Keratinocyte (primary cell): ENCODE measurements at regions not wholly inside any gene's neighbourhood (a gene's known extent, or its start where the extent isn't known, plus 50 kb on each side); places are given as distances from the start of the nearest gene placed in this dataset.

Experiments
- DNase-seq: peaks from one replicate; pipeline ENCODE4 v3.0.0-alpha.2; 2011; ENCODE audit warnings: low read depth, missing footprints, low spot score
- FAIRE-seq: peaks from 2 replicates; lab custom pipeline; 2011; peaks lifted over from hg19 to GRCh38; lab: Jason Lieb, UNC
- H2AFZ ChIP-seq: 2 replicates; pipeline ENCODE4 v1.6.0; 2012; ENCODE audit warnings: low read length, control low read depth, inconsistent platforms; ENCODE audit not compliant: control insufficient read depth
- H3K27ac ChIP-seq: 2 replicates; pipeline ENCODE4 v1.5.1; 2011; ENCODE audit warnings: low read length; ENCODE audit not compliant: control insufficient read depth, insufficient read depth
- H3K27me3 ChIP-seq: 3 replicates; pipeline ENCODE4 v1.6.0; 2011; ENCODE audit warnings: low read length; ENCODE audit not compliant: control insufficient read depth, insufficient read depth; ENCODE audit errors: extremely low read depth
- H3K36me3 ChIP-seq, 2 experiments: 2 replicates in 1 of 2; 3 replicates in 1 of 2; pipeline ENCODE4 v1.5.1; 2011; ENCODE audit warnings: low read length in 2 of 2, mild to moderate bottlenecking in 1 of 2; ENCODE audit not compliant: control insufficient read depth in 2 of 2, insufficient read depth in 2 of 2; ENCODE audit errors: extremely low read depth in 1 of 2
- H3K4me1 ChIP-seq: 3 replicates; pipeline ENCODE4 v1.5.1; 2011; ENCODE audit warnings: low read length; ENCODE audit not compliant: control insufficient read depth, insufficient read depth; ENCODE audit errors: extremely low read depth
- H3K4me2 ChIP-seq: 3 replicates; pipeline ENCODE4 v1.6.0; 2011; ENCODE audit warnings: low read depth, low read length; ENCODE audit not compliant: control insufficient read depth, insufficient read depth; ENCODE audit errors: extremely low read depth
- H3K4me3 ChIP-seq, 3 experiments: fragments of 200-600 bp in 1 of 3; sonication (generic) in 1 of 3; 2 replicates in 2 of 3; 3 replicates in 1 of 3; pipeline ENCODE4 v1.5.1; 2011 to 2016; ENCODE audit warnings: low read length in 3 of 3, mild to moderate bottlenecking in 3 of 3, control low read depth in 2 of 3, inconsistent platforms in 1 of 3, low read depth in 1 of 3, mixed read lengths in 1 of 3, mixed run types in 1 of 3, moderate library complexity in 1 of 3; ENCODE audit not compliant: control insufficient read depth in 2 of 3, insufficient read depth in 2 of 3; ENCODE audit errors: extremely low read depth in 1 of 3
- H3K79me2 ChIP-seq: 2 replicates; pipeline ENCODE4 v1.6.0; 2012; ENCODE audit warnings: low read length; ENCODE audit not compliant: control insufficient read depth, insufficient read depth
- H3K9ac ChIP-seq: 3 replicates; pipeline ENCODE4 v1.6.0; 2011; ENCODE audit warnings: low read length; ENCODE audit not compliant: control insufficient read depth, insufficient read depth; ENCODE audit errors: extremely low read depth
- H3K9me1 ChIP-seq: 3 replicates; pipeline ENCODE4 v1.6.0; 2011; ENCODE audit warnings: low read length; ENCODE audit not compliant: control insufficient read depth, insufficient read depth; ENCODE audit errors: extremely low read depth
- H3K9me3 ChIP-seq: 2 replicates; pipeline ENCODE4 v1.5.1; 2012; ENCODE audit warnings: low read depth, low read length; ENCODE audit not compliant: control insufficient read depth
- H4K20me1 ChIP-seq: 3 replicates; pipeline ENCODE4 v1.6.0; 2011; ENCODE audit warnings: low read length; ENCODE audit not compliant: control insufficient read depth, insufficient read depth; ENCODE audit errors: extremely low read depth
- CTCF ChIP-seq, 3 experiments: IDR thresholded peaks in 1 of 3; conservative IDR thresholded peaks in 1 of 3; optimal IDR thresholded peaks in 1 of 3; 2 replicates in 2 of 3; 3 replicates in 1 of 3; pipeline versions ENCODE3 to v1.5.1; 2011; ENCODE audit warnings: low read length in 3 of 3, mild to moderate bottlenecking in 3 of 3, moderate library complexity in 2 of 3, control low read depth in 1 of 3, inconsistent platforms in 1 of 3; ENCODE audit not compliant: insufficient read depth in 2 of 3; ENCODE audit errors: extremely low read depth in 1 of 3
- EZH2 ChIP-seq: IDR thresholded peaks from one replicate; pipeline ENCODE4 v1.6.1; 2012; ENCODE audit warnings: inconsistent platforms, mild to moderate bottlenecking, low read length, moderate library complexity
- dilution Hi-C: fragments of 300-500 bp; cut with MboI; formaldehyde crosslinking; loops from one replicate; pipeline ENCODE4 v1.7.0; 2020; ENCODE audit warnings: low sequenced_read_pairs; ENCODE audit not compliant: extremely low pct_ligation_motif_present

GRCh38 chr5:152188251-152188650, 216.8 kb downstream of the NMUR2 start:
- no peaks in the 10 kb centered on the region for H3K9me1 ChIP-seq
- H3K79me2 ChIP-seq = no peaks in the 10 kb centered on the region
- H3K4me1 ChIP-seq = no peaks in the 10 kb centered on the region
- no peak overlapping the region for H2AFZ ChIP-seq
- H3K36me3 ChIP-seq = no peaks in the 10 kb centered on the region
- no peak overlapping the region for H3K4me3 ChIP-seq
- no peaks in the 10 kb centered on the region for H3K9me3 ChIP-seq
- dilution Hi-C loops = no loop called here
- no peaks in the 10 kb centered on the region for H3K27me3 ChIP-seq
- H3K27ac ChIP-seq = no peak overlapping the region
- H3K4me2 ChIP-seq = no peak overlapping the region
- no peaks in the 10 kb centered on the region for H4K20me1 ChIP-seq
- FAIRE-seq = no peak
- DNase-seq = no peak
- TF ChIP-seq CTCF (optimal IDR thresholded peaks at IDR 0.05 in 1 of 3, IDR thresholded peaks at IDR 0.05 in 1 of 3, conservative IDR thresholded peaks at IDR 0.05 in 1 of 3; ENCODE audit: extremely low read depth in 1 of 3, insufficient read depth in 2 of 3, low read length in 3 of 3) (no peak), EZH2 (no peak)
- no peak overlapping the region for H3K9ac ChIP-seq

GRCh38 chr5:152187668-152188067, 217.4 kb downstream of the NMUR2 start:
- TF ChIP-seq CTCF (optimal IDR thresholded peaks at IDR 0.05 in 1 of 3, IDR thresholded peaks at IDR 0.05 in 1 of 3, conservative IDR thresholded peaks at IDR 0.05 in 1 of 3; ENCODE audit: extremely low read depth in 1 of 3, insufficient read depth in 2 of 3, low read length in 3 of 3) = no peak
- no peak for TF ChIP-seq EZH2
- FAIRE-seq (no peak), DNase-seq (no peak)
- Histone ChIP-seq H3K79me2 (no peaks in the 10 kb centered on the region), H3K27me3 (no peaks in the 10 kb centered on the region), H3K27ac (no peak overlapping the region), H3K36me3 (no peaks in the 10 kb centered on the region), H3K9me1 (no peaks in the 10 kb centered on the region), H3K4me1 (no peaks in the 10 kb centered on the region), H3K4me2 (no peak overlapping the region), H3K9ac (no peak overlapping the region), H4K20me1 (no peaks in the 10 kb centered on the region), H3K9me3 (no peaks in the 10 kb centered on the region), H3K4me3 (no peak overlapping the region), H2AFZ (no peak overlapping the region)
- dilution Hi-C loops = no loop called here
